GM18861 (cell line): ENCODE measurements at regions not wholly inside any gene's neighbourhood (a gene's known extent, or its start where the extent isn't known, plus 50 kb on each side); places are given as distances from the start of the nearest gene placed in this dataset.

Source experiments
- ATAC-seq: cut with Tn5 transposase; IDR thresholded peaks from one replicate; pipeline ENCODE4 v1.9.1; 2021; ENCODE audit not compliant: unreplicated experiment

DNA sequence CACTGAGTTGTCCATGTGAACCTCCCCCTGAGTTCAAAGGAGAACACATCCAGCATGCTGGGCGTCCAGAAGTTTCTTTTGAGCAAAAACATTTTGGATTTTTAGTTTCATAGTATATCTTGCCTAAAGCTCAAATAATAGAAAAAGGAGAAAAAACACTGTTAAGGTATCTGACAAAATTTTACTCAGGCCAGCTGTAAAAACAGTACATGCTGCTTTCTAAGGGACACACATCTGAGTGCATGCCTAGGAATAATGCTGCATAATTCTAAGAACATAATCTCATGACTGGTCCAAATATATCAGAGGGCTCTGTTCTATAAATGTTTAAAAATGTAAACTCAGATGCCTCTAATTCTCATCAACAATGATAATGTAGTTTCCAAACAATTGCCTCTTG, 561.3 kb upstream of the INTU start:
- ATAC-seq = no peak

DNA sequence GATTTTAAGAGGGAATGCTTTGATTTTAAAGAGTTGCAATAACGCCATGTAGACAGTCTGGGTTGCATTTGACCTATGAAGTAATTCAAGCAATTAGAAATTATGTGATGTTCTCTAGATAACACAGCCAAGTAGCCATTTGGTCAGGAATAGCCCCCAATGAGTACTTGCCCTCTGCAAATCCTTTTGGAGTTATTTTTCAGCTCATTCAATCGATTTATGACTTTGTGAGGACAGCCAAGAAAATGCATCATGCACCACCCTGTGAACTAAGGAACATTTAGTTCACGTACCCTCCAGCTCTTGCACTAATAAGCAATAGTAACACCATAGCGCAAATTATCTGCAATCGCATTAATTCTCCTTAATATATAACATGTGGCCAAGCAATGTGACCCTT, 552.6 kb upstream of the INTU start:
- no peak for ATAC-seq

DNA sequence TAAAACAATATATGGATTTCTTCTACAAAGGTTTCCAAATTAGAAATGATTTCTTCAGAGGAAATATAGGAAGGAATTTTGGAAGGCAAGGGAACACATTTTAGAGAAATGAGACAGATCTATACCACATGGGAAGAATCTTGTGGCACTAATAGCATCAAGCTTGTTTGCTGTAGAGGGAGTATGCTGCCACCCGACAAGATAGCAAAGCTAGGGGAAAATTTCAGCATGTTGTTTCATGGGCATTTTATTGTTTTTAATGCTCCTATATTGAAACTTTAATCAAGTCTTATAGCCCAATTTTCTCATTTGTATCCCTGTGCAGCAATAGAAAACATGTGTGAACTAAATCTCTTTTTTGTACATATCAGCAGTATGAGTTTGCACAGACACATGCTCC, 551.7 kb upstream of the INTU start:
- no peak for ATAC-seq

DNA sequence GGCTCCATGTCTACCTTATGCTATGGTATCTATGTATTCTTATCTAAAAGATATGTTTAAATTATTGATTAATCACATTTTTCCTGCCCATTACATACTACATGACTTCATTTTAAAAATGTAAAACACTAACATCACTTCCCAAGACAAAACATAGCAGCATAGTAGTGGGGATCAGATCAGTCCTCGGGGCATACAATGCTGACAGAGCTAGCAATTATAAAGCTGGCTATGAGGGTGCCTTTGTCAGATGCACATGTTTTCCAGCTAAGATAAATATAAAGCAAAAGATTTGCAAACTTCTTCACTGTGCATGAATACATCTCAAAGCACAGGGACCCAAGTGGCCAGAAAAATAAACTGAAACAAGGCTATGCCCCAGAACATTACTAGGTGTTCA, 549.8 kb upstream of the INTU start:
- ATAC-seq = no peak

DNA sequence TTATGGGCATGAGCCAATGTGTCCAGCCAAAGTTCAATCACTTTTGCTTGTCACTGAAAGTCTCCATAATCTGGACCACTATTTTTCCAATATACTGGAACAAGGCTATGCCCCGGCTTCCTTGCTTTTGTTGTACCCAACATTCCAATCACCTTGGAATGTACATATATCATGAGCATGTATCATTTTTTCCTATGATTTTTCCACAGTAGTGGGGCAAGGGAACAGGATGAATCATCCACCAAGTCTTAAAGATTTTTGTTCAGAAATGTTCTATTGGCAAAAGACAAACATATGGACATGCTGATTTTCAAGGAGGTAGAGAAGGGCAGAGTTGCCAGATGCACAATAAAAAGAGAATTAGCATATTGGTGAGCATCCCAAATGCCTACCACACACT, 548.1 kb upstream of the INTU start:
- ATAC-seq = no peak

DNA sequence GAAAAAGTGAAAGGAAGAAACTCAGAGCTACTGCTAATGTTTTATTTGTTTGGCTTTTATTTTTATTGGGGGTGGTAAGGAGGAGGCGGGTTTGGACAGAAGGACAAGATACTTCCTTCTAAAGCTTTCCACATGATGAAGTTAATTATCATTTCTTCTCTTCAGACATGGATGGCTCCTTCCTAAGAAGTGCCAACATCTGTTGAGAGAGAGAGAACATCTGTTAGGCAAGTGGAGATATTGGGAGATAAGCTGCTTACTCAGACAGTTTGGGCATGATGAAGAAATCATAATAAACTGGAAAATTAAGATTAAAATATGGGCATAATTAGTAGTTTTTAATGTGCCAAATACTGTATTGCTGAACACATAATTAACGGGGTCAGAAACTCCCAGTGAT, 535.7 kb upstream of the INTU start:
- ATAC-seq = no peak

DNA sequence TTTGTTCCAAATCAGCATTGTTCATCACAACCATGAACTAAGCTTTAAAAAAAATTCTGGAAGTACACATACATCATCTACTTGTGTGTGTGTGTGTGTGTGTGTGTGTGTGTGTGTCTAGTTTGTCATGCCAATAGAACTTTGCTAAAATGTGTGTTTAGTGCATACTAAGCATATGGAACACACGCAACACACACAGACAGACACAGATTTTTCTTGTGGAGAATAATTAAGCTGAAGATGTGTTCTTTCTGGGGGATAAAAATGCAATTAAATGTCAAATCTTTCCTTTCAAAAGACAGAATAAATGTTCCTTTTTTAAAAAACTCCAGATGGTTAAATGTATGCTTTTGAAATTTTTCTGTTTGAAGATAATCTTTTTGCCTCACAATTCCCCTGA, 530.4 kb upstream of the INTU start:
- ATAC-seq = no peak

DNA sequence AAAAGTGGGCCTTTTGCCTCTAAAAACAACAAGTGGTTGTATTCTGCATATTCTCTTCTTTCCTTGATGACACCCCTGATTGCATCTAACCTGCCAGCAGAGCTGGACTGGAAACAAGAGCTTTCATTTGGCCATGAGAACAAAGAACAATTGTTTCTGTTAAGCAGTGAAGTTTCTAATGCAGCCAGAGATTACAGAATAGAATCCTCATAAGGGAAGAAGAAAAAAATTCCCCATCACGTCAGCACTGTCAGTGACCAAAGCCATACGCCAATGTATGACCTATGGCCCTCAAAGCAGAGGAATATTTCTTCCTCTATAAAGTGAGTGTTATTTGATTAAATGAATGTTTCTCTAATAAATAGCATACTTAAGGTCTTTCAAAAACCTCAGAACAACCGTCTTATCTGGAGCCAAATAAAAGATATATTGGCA, 529.1 kb upstream of the INTU start:
- no peak for ATAC-seq

DNA sequence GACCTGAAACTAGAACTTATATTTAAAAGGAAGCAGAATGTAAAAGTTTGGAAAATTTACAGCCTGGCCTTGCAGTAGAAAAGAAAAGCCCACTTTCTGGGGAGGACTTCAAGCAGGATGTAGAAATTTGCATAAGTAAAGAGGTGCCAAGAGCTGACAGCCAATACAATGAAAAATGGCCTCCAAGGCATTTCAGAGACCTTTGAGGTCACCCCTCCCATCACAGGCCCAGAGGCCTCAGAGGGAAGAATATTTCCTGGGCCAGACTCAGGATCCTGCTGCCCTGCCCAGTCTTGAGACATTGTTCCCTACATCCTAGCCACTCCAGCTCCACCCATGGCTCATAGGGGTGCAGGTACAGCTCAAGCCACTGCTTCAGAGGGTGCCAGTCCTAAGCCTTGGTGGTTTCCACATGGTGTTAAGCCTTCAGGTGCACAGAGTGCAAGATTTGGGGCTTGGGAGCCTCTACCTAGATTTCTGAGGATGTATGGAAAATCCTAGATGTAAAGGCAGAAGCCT, 518.9 kb upstream of the INTU start:
- ATAC-seq = no peak

DNA sequence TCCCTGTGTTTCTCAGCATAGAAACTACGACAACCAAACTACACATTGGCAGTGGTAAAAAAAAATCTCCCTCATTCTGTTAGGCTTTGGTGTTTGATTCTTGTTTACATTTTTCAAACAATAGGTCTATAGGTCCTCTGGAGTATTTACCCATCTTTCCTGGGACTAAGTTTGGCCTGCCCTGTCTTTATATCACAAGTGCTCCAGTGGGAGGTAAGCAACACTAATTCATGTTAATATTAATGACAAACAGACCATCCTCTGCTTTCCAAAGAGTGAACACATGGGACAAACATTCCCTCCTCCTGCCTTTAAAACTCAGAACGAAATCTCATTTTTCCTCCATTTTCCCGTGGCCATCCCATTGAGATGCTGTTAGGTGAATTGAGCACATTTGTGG, 514.1 kb upstream of the INTU start:
- ATAC-seq = no peak

DNA sequence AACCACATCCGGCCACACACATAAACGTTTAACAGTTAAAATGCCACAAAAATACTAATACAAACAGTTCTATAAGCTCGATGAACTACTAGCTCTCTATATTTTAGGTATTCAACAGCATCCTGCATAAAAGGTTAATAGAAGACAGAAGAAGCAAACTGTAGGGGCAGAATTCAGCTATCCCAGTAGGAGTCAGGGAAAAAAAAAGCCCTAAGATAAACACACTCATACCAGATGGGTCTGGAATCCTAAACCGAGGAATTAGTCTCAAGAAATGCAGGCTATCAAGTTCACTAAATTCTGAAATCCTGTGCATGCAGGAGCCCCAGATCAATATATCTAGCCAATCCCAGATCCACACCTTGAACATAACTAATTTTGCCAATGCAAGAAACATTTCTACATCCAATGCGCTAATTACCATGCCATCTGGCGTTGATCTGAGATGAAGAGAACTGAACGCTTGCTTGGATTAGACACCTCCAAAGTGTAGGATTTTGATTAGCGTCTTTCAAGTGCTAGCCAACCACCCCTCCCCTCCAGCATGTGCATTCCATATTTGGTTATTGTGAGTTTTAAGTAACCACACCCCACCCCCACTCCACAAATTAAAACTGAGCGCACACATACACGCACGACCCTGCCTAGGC, 512.2 kb upstream of the INTU start:
- ATAC-seq = no peak

DNA sequence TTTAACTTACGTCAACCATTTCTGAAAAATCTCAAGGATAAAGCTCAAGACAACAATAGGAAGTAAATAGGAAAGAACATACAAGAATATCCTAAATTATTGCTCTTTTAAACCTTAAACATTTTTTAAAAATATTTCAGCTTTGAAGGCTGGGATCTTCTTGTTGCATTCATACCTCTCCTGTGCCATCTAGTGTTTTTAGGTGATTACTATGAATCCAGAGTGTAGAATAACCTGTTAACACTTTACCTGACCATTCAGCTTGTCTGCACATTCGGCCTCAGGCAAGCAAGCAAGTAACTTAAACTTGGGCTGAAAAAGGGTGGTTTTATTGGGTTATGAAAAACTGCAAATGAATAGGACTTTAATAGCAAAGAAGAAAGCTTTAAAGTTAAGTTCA, 507.8 kb upstream of the INTU start:
- no peak for ATAC-seq

DNA sequence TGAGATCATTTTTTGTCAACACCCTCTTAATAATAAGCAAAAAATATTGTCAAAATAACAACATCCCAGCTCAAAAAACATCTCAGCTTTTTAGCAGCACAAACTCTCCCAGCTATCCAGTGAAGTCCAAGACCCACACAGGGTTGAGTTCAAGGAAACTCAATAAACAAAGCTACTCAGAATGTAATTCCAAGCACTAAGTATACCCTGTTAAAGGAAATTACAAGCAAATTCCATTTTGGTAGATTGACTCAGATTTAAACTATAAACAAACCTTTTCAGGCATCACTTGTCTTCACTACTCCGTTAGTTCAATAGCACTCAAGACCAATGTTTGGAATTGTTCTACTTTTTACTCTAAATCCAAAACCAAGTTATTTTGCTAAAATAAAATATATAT, 506.0 kb upstream of the INTU start:
- ATAC-seq = no peak

DNA sequence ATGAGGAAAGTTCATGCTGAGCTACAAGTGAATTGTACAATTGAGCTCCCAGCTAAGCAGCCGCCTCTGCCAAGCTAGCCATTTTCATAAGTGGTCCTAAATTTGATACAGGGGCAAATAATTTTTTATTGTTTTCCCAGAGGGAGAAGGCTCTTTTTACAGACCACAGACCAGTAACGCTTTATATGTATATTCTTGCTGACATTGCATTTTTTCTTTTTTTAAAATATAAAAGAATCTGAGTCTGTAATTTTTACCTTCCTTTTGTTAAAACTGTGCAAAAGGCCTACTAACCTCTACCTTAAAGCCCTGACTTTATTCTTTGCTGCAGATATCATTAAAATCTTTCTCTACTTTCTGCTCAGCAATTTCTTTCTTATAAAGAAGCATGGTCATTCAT, 501.2 kb upstream of the INTU start:
- no peak for ATAC-seq

DNA sequence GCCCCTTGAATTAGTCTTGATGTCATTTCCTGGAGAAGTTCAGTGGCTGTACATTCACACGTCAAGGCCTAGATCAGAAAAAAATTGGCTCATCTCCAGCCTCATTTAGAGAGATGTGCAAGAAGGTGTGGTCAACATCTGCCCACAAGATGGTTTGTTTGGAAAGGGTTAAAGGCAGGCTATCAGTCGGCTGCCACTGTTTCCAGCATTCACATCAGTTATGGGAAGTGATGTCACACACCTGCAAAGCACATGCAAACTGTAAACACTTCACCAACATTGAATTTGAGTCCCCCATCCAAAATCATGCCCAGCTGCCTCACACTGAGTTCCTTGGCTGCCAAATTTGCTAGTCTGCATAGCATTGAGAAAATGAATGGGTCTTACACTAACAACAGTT, 498.3 kb upstream of the INTU start:
- ATAC-seq = no peak

DNA sequence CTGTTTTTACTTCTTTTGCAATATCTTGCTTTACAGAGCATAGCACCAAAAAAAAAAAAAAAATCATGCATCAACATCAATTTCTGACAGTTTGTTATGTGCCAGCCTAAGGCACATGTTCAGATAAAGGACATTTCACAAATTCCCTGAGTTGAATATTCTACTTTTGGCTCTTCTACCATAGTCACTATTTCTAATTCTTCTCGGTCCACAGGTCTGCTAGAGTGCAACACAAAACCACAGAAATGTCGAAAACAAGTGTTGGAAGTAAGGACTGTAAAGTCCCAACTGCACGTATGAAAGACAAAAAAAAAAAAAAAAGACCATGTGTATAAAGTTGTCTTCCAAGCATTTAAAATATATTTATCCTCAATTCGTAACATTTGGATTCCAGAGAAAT, 494.2 kb upstream of the INTU start:
- ATAC-seq = no peak

DNA sequence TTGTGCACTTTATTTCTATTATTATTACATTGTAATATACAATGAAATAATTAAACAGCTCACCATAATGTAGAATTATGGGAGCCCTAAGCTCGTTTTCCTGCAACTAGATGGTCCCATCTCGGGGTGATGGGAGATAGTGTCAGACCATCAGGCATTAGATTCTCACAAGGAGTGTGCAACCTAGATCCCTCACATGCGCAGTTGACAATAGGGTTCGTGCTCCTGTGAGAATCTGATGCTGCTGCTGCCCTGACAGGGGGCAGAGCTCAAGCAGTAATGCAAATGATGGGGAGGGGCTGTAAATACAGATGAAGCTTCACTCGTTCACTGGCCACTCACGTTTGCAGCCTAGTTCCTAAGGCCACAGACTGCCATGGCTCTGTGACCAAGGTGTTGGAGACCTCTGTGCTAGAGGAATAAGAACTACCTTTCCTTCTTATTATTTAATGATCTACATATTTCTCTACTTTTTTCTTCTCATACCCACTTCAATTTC, 492.9 kb upstream of the INTU start:
- ATAC-seq = no peak

DNA sequence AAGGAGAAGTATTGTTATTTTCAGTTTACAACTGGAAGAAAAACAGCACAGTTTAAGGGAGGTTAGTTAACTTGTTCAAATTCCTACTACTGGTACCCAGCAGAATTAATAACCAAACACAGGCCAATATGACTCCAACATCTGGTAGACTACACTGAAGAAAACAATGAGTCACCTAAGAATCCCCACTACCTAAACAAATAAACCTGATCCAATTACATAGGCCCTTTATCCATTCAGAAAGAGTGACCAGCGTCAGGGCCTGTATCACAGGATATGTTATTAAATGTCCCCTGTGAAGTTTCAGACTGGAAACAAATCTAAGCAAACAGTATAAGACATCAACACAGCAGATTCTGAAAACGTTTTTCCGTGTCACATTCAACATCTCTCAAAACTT, 492.5 kb upstream of the INTU start:
- no peak for ATAC-seq

DNA sequence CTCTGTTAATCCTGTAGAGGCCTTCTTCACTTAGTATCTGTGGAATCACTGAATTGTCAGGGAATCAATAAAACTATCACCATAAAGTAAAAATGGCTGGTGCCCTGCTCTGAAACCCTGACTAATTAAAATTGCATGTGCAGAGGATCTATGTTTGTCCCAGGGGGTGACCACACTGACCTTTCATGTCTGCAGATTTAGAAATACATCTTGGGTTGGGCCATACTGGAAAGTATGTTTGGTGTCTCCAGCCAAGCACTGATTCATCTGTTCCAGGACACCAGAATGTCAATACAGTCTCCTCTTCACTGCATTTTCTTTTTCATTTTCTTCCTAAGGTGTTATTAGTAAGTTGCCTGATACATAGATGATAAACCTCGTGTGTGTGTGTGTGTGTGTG, 490.9 kb upstream of the INTU start:
- ATAC-seq = no peak

DNA sequence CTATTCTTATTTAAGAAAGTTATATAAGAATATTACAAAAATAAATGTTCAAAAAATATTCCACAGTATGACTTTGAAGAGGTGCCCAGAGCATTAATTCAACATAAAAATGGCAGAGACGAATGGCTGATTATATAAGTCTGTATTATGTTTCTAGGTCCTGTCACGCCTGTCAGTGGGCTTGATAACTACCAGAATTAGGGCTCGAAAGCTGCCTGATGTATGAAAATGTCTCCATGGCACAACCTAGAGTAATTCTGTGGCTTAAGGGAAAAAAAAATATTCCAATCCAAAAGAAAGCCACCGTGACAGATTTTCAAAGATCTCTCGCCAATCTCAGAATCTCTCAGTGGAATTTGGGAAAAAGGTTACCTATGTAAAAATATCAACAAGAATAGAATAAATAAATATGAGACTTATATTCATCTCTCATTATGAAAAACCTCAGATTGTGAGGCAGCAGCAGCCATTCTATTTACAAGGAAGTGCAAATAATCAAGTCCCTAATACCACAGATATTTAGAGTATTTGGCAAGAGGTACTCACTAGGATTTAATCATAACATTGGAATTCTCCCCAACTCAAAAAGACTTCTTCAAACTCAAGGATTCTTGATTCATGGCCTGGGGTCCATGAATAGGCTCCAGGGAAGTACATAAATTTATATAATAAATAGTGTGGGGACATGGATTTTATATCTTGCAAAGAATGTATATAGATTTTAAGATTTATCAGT, 489.1 kb upstream of the INTU start:
- no peak for ATAC-seq

DNA sequence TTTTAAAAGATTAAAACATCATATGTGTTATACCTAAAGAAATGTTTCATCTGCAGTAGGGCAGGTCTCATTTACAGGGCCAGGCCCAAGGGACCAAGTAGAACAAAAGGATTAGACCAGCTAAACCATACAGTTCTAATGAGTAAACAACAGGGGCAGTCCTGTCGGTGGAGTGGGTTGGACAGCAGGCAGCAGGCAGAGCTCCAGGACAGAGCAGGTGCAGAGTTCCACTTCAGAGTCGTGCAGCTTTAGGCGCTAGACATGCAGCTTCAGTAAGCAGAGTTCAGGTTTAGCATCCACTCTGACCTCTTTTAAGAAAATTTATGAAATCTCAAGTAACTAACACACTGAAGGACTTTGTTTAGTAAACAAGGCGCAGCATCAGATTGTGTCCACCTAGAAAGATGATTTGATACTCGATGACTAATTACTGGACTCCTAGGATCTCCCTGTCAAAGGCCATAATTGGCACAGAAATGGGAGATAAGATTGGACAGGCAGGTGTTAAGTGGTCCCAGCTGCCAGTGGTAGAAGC, 487.7 kb upstream of the INTU start:
- ATAC-seq = no peak

DNA sequence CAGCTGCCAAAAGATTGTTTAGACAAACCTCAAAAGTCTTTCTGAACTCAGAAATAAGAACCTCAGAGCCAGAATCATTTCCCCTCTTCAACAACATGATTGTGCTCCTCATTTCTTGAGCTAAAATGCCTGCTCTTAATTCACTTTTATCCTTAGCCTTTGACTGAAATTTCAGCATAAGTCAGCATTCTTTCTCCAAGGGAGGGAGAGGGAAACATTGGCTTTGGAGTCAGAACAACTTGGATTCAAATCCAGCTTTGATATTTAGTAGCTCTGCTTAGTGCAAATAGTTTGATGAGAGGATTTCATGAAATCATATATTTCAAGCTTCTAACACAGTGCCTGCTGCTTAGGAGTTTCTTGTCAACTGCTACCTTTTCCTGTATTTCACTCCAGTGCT, 484.6 kb upstream of the INTU start:
- no peak for ATAC-seq
